Common myeloid progenitor, CD34-positive (primary cell): ENCODE measurements at regions not wholly inside any gene's neighbourhood (a gene's known extent, or its start where the extent isn't known, plus 50 kb on each side); places are given as distances from the start of the nearest gene placed in this dataset.

Experiments
- CTCF ChIA-PET: fragments of 350-600 bp; sonication (Branson Sonifier 250); formaldehyde crosslinking; loops from one replicate; lab custom pipeline; 2021; ENCODE audit warnings: antibody characterized with exemption; lab: Charles Lee
- POLR2A ChIA-PET: fragments of 350-600 bp; sonication (Branson Sonifier 250); formaldehyde crosslinking; loops from one replicate; lab custom pipeline; 2021; ENCODE audit warnings: antibody characterized with exemption; lab: Charles Lee
- DNase-seq, 3 donors: peaks; one replicate each; pipeline versions ENCODE4 v3.0.0 to v3.0.0-alpha.2; 2013
- H3K27ac ChIP-seq, 2 experiments: 1 replicate in 1 of 2; 2 replicates in 1 of 2; pipeline ENCODE4 v1.7.0; 2013; ENCODE audit warnings: inconsistent platforms in 2 of 2, low read length in 2 of 2, mild to moderate bottlenecking in 2 of 2, low read depth in 1 of 2, moderate library complexity in 1 of 2; ENCODE audit not compliant: severe bottlenecking in 2 of 2, insufficient read depth in 1 of 2, poor library complexity in 1 of 2
- H3K27me3 ChIP-seq, 5 experiments: replicated peaks in 2 of 5; 1 replicate in 3 of 5; 2 replicates in 2 of 5; pipeline versions ENCODE4 v1.6.1 to v1.7.0; 2013; ENCODE audit warnings: low read length in 4 of 5, mild to moderate bottlenecking in 2 of 5, moderate library complexity in 2 of 5, inconsistent platforms in 1 of 5; ENCODE audit not compliant: insufficient read depth in 5 of 5, control insufficient read depth in 4 of 5
- H3K36me3 ChIP-seq, 4 experiments: 1 replicate in 2 of 4; 2 replicates in 2 of 4; pipeline versions ENCODE4 v1.6.1 to v1.7.0; 2013; ENCODE audit warnings: low read length in 3 of 4, control low read depth in 1 of 4, mild to moderate bottlenecking in 1 of 4; ENCODE audit not compliant: control insufficient read depth in 4 of 4, insufficient read depth in 4 of 4
- H3K4me1 ChIP-seq, 4 experiments: 1 replicate in 3 of 4; 2 replicates in 1 of 4; pipeline versions ENCODE4 v1.6.1 to v1.7.1; 2013; ENCODE audit warnings: low read length in 3 of 4, mild to moderate bottlenecking in 3 of 4, control low read depth in 1 of 4, inconsistent platforms in 1 of 4, moderate library complexity in 1 of 4; ENCODE audit not compliant: control insufficient read depth in 4 of 4, insufficient read depth in 4 of 4; ENCODE audit errors: control extremely low read depth in 1 of 4
- H3K4me3 ChIP-seq, 7 experiments: 1 replicate in 4 of 7; 2 replicates in 3 of 7; pipeline versions ENCODE4 v1.5.1 to v1.7.0; 2013; ENCODE audit warnings: mild to moderate bottlenecking in 7 of 7, low read length in 6 of 7, moderate library complexity in 6 of 7, inconsistent platforms in 2 of 7, low read depth in 2 of 7, control low read depth in 1 of 7; ENCODE audit not compliant: insufficient read depth in 4 of 7, control insufficient read depth in 1 of 7; ENCODE audit errors: extremely low read depth in 1 of 7
- H3K9me3 ChIP-seq, 5 experiments: 1 replicate in 4 of 5; 2 replicates in 1 of 5; pipeline versions ENCODE4 v1.6.1 to v1.7.1; 2013; ENCODE audit warnings: low read length in 4 of 5, mild to moderate bottlenecking in 2 of 5, inconsistent platforms in 1 of 5, low read depth in 1 of 5, moderate library complexity in 1 of 5; ENCODE audit not compliant: control insufficient read depth in 4 of 5, insufficient read depth in 2 of 5; ENCODE audit errors: control extremely low read depth in 1 of 5
- WGBS: methylation state at CpG from one replicate; pipeline ENCODE4 v1.1.5; 2013; ENCODE audit not compliant: insufficient coverage; 5-methylcytosine and 5-hydroxymethylcytosine counted together

DNA sequence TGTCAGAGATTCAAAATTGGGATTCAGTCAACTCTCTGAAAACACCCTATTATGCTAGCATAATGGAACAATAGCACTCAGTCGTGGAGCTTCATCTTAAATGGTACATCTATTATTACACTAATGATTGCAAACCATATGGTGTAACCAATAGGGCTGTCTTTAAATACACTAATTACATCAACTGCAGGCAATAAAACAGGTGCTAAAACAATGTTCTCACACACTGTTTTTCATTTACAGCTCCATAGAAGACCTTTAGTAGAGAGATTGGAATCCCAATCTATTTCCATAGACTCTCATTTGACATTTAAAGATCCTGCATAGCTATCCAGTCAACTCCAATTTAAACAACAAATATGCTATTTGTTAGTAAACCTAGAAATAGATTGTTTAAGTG lies 1917.4 kb downstream of the OLFM4 start:
- Histone ChIP-seq H3K9me3 (no peaks in the 10 kb centered on the region), H3K4me3 (no peak overlapping the region), H3K27me3 (no peaks in the 10 kb centered on the region), H3K27ac (no peak overlapping the region), H3K4me1 (no peaks in the 10 kb centered on the region), H3K36me3 (no peaks in the 10 kb centered on the region)
- ChIA-PET POLR2A (no interaction called here), CTCF (interaction anchor here (1.0 kb wide), 1 partner anchor 26 kb away, joined by 3 read pairs; no protein-coding TSS in a partner anchor)
- no peak for DNase-seq
- WGBS: 0% methylated on average over 1 of the region's 1 CpG

- H3K36me3 ChIP-seq: no peaks in the 10 kb centered on the region
- CTCF ChIA-PET: no interaction called here
- WGBS: 71% methylated on average over 3 of the region's 4 CpGs
These were observed 1921.1 kb downstream of the OLFM4 start for GRCh38 chr13:54949735-54950134.

GRCh38 chr13:54950546-54950945 lies 1921.9 kb downstream of the OLFM4 start:
- WGBS: 80% methylated on average over 1 of the region's 1 CpG
- Histone ChIP-seq H3K27me3 (no peaks in the 10 kb centered on the region), H3K27ac (no peak overlapping the region), H3K4me3 (no peak overlapping the region), H3K36me3 (no peaks in the 10 kb centered on the region), H3K9me3 (no peaks in the 10 kb centered on the region), H3K4me1 (no peaks in the 10 kb centered on the region)
- ChIA-PET CTCF (no interaction called here), POLR2A (no interaction called here)
- no peak for DNase-seq

More at GRCh38 chr13:54949735-54950134, 1921.1 kb downstream of the OLFM4 start:
- Histone ChIP-seq H3K4me1 (no peaks in the 10 kb centered on the region), H3K4me3 (no peak overlapping the region), H3K27ac (no peak overlapping the region), H3K27me3 (no peaks in the 10 kb centered on the region), H3K9me3 (no peaks in the 10 kb centered on the region)
- no peak for DNase-seq
- POLR2A ChIA-PET: no interaction called here

GRCh38 chr13:54953786-54954185 lies 1925.2 kb downstream of the OLFM4 start:
- H3K4me3 ChIP-seq: no peak overlapping the region
- H3K36me3 ChIP-seq: no peaks in the 10 kb centered on the region
- H3K27me3 ChIP-seq: no peaks in the 10 kb centered on the region
- ChIA-PET CTCF (no interaction called here), POLR2A (no interaction called here)
- H3K27ac ChIP-seq: no peak overlapping the region
- no peaks in the 10 kb centered on the region for H3K4me1 ChIP-seq
- DNase-seq: no peak
- no peaks in the 10 kb centered on the region for H3K9me3 ChIP-seq
- no CpG with 5 or more reads among the region's 1 CpG for WGBS

DNA sequence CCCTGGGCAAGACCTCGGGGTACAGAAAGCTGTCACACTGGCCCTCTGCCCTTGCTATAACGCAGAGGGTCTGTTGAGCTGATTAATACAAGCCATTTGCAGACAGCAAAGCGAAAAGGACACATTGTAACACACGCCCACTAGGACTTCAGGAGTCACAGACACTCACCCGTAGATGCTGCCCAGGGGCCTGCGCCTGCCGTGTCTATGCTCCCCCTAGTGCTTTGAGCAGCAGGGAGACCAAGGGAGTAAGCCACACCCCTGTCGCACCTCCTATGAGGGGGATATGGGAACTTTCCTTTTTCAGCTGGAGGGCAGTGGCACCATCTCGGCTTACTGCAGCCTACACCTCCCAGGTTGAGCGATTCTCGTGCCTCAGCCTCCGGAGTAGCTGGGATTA lies 1930.2 kb downstream of the OLFM4 start:
- ChIA-PET POLR2A (no interaction called here), CTCF (no interaction called here)
- H3K9me3 ChIP-seq: peaks cover 0 to 5% (median 0%) of the 10 kb centered on the region in 5 experiments
- H3K4me3 ChIP-seq: no peak overlapping the region
- no peaks in the 10 kb centered on the region for H3K36me3 ChIP-seq
- no peak for DNase-seq
- no peaks in the 10 kb centered on the region for H3K27me3 ChIP-seq
- no peak overlapping the region for H3K27ac ChIP-seq
- WGBS: 93% methylated on average over 12 of the region's 12 CpGs
- H3K4me1 ChIP-seq: no peaks in the 10 kb centered on the region

DNA sequence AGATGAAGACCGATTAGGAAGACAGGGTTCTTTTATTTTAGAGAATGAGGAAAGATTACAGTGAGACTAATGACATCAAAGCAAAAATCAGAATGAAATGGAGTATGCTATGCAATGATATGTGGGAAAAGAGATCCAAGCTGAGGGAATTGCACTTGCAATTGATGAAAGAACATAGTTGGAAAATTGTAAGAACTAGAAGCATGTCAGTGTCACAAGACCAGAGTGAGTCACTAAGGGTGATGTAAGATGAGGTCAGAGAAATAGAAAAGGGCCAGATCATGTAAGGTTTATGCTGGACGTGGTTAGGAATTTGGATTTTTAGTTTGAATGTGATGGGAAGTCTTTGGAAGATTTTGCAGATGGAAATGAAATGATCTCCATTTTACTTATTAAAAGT lies 1937.3 kb downstream of the OLFM4 start:
- WGBS: no CpG with 5 or more reads among the region's 2 CpGs
- H3K36me3 ChIP-seq: no peaks in the 10 kb centered on the region
- no peak overlapping the region for H3K4me3 ChIP-seq
- ChIA-PET POLR2A (no interaction called here), CTCF (no interaction called here)
- no peak for DNase-seq
- no peak overlapping the region for H3K27ac ChIP-seq
- H3K9me3 ChIP-seq: peaks cover 0 to 5% (median 0%) of the 10 kb centered on the region in 5 experiments
- H3K4me1 ChIP-seq: no peaks in the 10 kb centered on the region
- H3K27me3 ChIP-seq: no peaks in the 10 kb centered on the region

DNA sequence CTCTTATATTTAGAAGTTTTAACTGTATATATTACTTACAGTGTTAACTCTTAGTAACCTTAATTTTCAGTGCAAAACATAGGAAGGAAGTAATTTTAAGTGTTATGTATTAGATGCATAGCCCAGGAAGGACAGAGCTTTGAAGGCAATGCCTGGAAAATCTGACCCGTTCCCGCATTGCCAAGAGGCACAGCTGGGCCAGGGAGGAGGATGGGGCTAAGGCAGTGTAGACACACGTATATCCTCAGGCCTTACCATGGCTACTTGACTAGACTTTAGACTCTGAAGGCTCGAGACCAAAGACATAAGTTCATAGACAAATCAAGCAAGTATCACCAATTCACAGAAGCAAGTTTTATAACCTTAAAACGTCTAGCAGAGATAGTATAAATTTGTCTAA lies 1944.2 kb downstream of the OLFM4 start:
- DNase-seq: no peak
- WGBS: 93% methylated on average over 2 of the region's 5 CpGs
- no peak overlapping the region for H3K27ac ChIP-seq
- no peak overlapping the region for H3K4me3 ChIP-seq
- CTCF ChIA-PET: no interaction called here
- POLR2A ChIA-PET: no interaction called here
- H3K9me3 ChIP-seq: no peaks in the 10 kb centered on the region
- no peaks in the 10 kb centered on the region for H3K4me1 ChIP-seq
- no peaks in the 10 kb centered on the region for H3K27me3 ChIP-seq
- no peaks in the 10 kb centered on the region for H3K36me3 ChIP-seq
